ENCODE measurements at regions not wholly inside any gene's neighbourhood (a gene's known extent, or its start where the extent isn't known, plus 50 kb on each side); places are given as distances from the start of the nearest gene placed in this dataset.

- no peak for ATAC-seq
- DNase-seq (ENCODE audit: low spot score in 2 of 2) = no peak
- no peak overlapping the region for H3K27ac Mint-ChIP-seq
- no peaks in the 10 kb centered on the region for H3K36me3 Mint-ChIP-seq
- peaks cover 4 to 8% of the 10 kb centered on the region in 2 donors for H3K9me3 Mint-ChIP-seq
Observed at GRCh38 chr20:6410721-6411120, 287.9 kb upstream of the FERMT1 start.

- Mint-ChIP-seq H3K27ac (no peak overlapping the region), H3K9me3 (peaks cover 4 to 8% of the 10 kb centered on the region in 2 donors), H3K36me3 (no peaks in the 10 kb centered on the region)
- ATAC-seq = no peak
- DNase-seq (ENCODE audit: low spot score in 2 of 2) = no peak
Observed at GRCh38 chr20:6407163-6407562, 284.3 kb upstream of the FERMT1 start.

- Mint-ChIP-seq H3K9me3 (peaks cover 0 to 5% of the 10 kb centered on the region in 2 donors), H3K36me3 (no peaks in the 10 kb centered on the region), H3K27ac (no peak overlapping the region)
- DNase-seq (ENCODE audit: low spot score in 2 of 2) (no peak), ATAC-seq (no peak)
Observed at GRCh38 chr20:6401893-6402557, 279.2 kb upstream of the FERMT1 start.

- ATAC-seq (no peak), DNase-seq (ENCODE audit: low spot score in 2 of 2) (no peak)
- Mint-ChIP-seq H3K27ac (no peak overlapping the region), H3K9me3 (peaks cover 0 to 5% of the 10 kb centered on the region in 2 donors), H3K36me3 (no peaks in the 10 kb centered on the region)
Observed at GRCh38 chr20:6397115-6397514, 274.3 kb upstream of the FERMT1 start.

- ATAC-seq (no peak), DNase-seq (ENCODE audit: low spot score in 2 of 2) (no peak)
- Mint-ChIP-seq H3K9me3 (peaks cover 0 to under 1% of the 10 kb centered on the region in 2 donors), H3K36me3 (no peaks in the 10 kb centered on the region), H3K27ac (no peak overlapping the region)
Observed at GRCh38 chr20:6395695-6396094, 272.9 kb upstream of the FERMT1 start.

- Mint-ChIP-seq H3K9me3 (peaks cover 0 to 3% of the 10 kb centered on the region in 2 donors), H3K36me3 (no peaks in the 10 kb centered on the region), H3K27ac (no peak overlapping the region)
- DNase-seq (ENCODE audit: low spot score in 2 of 2) (no peak), ATAC-seq (no peak)
Observed at GRCh38 chr20:6388671-6389197, 265.9 kb upstream of the FERMT1 start.

GRCh38 chr20:6384956-6385486 lies 262.2 kb upstream of the FERMT1 start:
- no peaks in the 10 kb centered on the region for H3K36me3 Mint-ChIP-seq
- no peak overlapping the region for H3K27ac Mint-ChIP-seq
- DNase-seq (ENCODE audit: low spot score in 2 of 2) = no peak
- ATAC-seq = no peak
- peaks cover 3 to 5% of the 10 kb centered on the region in 2 donors for H3K9me3 Mint-ChIP-seq

- peaks cover under 1 to 5% of the 10 kb centered on the region in 2 donors for H3K9me3 Mint-ChIP-seq
- ATAC-seq = no peak
Observed at GRCh38 chr20:6384380-6384779, 261.6 kb upstream of the FERMT1 start.

GRCh38 chr20:6381887-6382286 lies 259.1 kb upstream of the FERMT1 start:
- no peak overlapping the region for H3K27ac Mint-ChIP-seq
- peaks cover 0 to 5% of the 10 kb centered on the region in 2 donors for H3K9me3 Mint-ChIP-seq
- no peaks in the 10 kb centered on the region for H3K36me3 Mint-ChIP-seq
- DNase-seq (ENCODE audit: low spot score in 2 of 2) = no peak
- no peak for ATAC-seq

More at GRCh38 chr20:6384380-6384779, 261.6 kb upstream of the FERMT1 start:
- no peak overlapping the region for H3K27ac Mint-ChIP-seq
- H3K36me3 Mint-ChIP-seq = no peaks in the 10 kb centered on the region
- no peak for DNase-seq (ENCODE audit: low spot score in 2 of 2)

- DNase-seq (ENCODE audit: low spot score in 2 of 2) (no peak), ATAC-seq (no peak)
- Mint-ChIP-seq H3K27ac (no peak overlapping the region), H3K9me3 (peaks cover 0 to 3% of the 10 kb centered on the region in 2 donors), H3K36me3 (no peaks in the 10 kb centered on the region)
Observed at GRCh38 chr20:6362245-6362644, 239.4 kb upstream of the FERMT1 start.

- ATAC-seq (no peak), DNase-seq (ENCODE audit: low spot score in 2 of 2) (no peak)
- H3K27ac Mint-ChIP-seq = no peak overlapping the region
- no peaks in the 10 kb centered on the region for H3K36me3 Mint-ChIP-seq
- no peaks in the 10 kb centered on the region for H3K9me3 Mint-ChIP-seq
Observed at GRCh38 chr20:6360766-6361165, 237.9 kb upstream of the FERMT1 start.

- ATAC-seq (no peak), DNase-seq (ENCODE audit: low spot score in 2 of 2) (no peak)
- H3K9me3 Mint-ChIP-seq = no peaks in the 10 kb centered on the region
- H3K27ac Mint-ChIP-seq = no peak overlapping the region
- H3K36me3 Mint-ChIP-seq = no peaks in the 10 kb centered on the region
Observed at GRCh38 chr20:6355754-6356451, 233.1 kb upstream of the FERMT1 start.

- ATAC-seq (no peak), DNase-seq (ENCODE audit: low spot score in 2 of 2) (no peak)
- H3K27ac Mint-ChIP-seq = no peak overlapping the region
- H3K9me3 Mint-ChIP-seq = no peaks in the 10 kb centered on the region
- no peaks in the 10 kb centered on the region for H3K36me3 Mint-ChIP-seq
Observed at GRCh38 chr20:6348908-6349307, 226.1 kb upstream of the FERMT1 start.

GRCh38 chr20:6347916-6348315 lies 225.1 kb upstream of the FERMT1 start:
- ATAC-seq (no peak), DNase-seq (ENCODE audit: low spot score in 2 of 2) (no peak)
- no peaks in the 10 kb centered on the region for H3K9me3 Mint-ChIP-seq
- H3K36me3 Mint-ChIP-seq = no peaks in the 10 kb centered on the region
- no peak overlapping the region for H3K27ac Mint-ChIP-seq

- no peak for ATAC-seq
- H3K27ac Mint-ChIP-seq = no peak overlapping the region
- H3K36me3 Mint-ChIP-seq = no peaks in the 10 kb centered on the region
- no peaks in the 10 kb centered on the region for H3K9me3 Mint-ChIP-seq
- DNase-seq (ENCODE audit: low spot score in 2 of 2) = no peak
Observed at GRCh38 chr20:6341491-6341890, 218.7 kb upstream of the FERMT1 start.

- no peak for DNase-seq (ENCODE audit: low spot score in 2 of 2)
- ATAC-seq = no peak
- H3K9me3 Mint-ChIP-seq = peaks cover 3 to 5% of the 10 kb centered on the region in 2 donors
- H3K27ac Mint-ChIP-seq = no peak overlapping the region
- no peaks in the 10 kb centered on the region for H3K36me3 Mint-ChIP-seq
Observed at GRCh38 chr20:6339176-6339575, 216.3 kb upstream of the FERMT1 start.

GRCh38 chr20:6333110-6333509 lies 210.3 kb upstream of the FERMT1 start:
- Mint-ChIP-seq H3K36me3 (no peaks in the 10 kb centered on the region), H3K9me3 (peaks cover 17 to 21% of the 10 kb centered on the region in 2 donors), H3K27ac (no peak overlapping the region)
- DNase-seq (ENCODE audit: low spot score in 2 of 2) = no peak
- no peak for ATAC-seq
